ENCODE measurements at regions not wholly inside any gene's neighbourhood (a gene's known extent, or its start where the extent isn't known, plus 50 kb on each side); places are given as distances from the start of the nearest gene placed in this dataset.

- FAIRE-seq (no peak), DNase-seq (ENCODE audit: low spot score) (no peak)
Observed at GRCh38 chr4:10335050-10335449, 122.2 kb downstream of the ZNF518B start.

- FAIRE-seq (no peak), DNase-seq (ENCODE audit: low spot score) (no peak)
Observed at GRCh38 chr4:10334506-10335028, 122.7 kb downstream of the ZNF518B start.

- no peak for DNase-seq (ENCODE audit: low spot score)
- no peak for FAIRE-seq
Observed at GRCh38 chr4:10333942-10334341, 123.3 kb downstream of the ZNF518B start.

- FAIRE-seq (no peak), DNase-seq (ENCODE audit: low spot score) (no peak)
Observed at GRCh38 chr4:10326075-10326474, 131.2 kb downstream of the ZNF518B start.

- DNase-seq (ENCODE audit: low spot score): no peak
- no peak for FAIRE-seq
Observed at GRCh38 chr4:10321931-10322330, 135.3 kb downstream of the ZNF518B start.

GRCh38 chr4:10320130-10320529 is 137.1 kb downstream of the ZNF518B start:
- DNase-seq (ENCODE audit: low spot score) (no peak), FAIRE-seq (no peak)

GRCh38 chr4:10317345-10317744 is 139.9 kb downstream of the ZNF518B start:
- FAIRE-seq (no peak), DNase-seq (ENCODE audit: low spot score) (no peak)

GRCh38 chr4:10316851-10317250 is 140.4 kb downstream of the ZNF518B start:
- no peak for FAIRE-seq
- DNase-seq (ENCODE audit: low spot score): no peak

- no peak for FAIRE-seq
Observed at GRCh38 chr4:10315638-10316037, 141.6 kb downstream of the ZNF518B start.

GRCh38 chr4:10312568-10312967 is 144.7 kb downstream of the ZNF518B start:
- FAIRE-seq: no peak
- no peak for DNase-seq (ENCODE audit: low spot score)

More at GRCh38 chr4:10315638-10316037, 141.6 kb downstream of the ZNF518B start:
- no peak for DNase-seq (ENCODE audit: low spot score)

- FAIRE-seq: no peak
- DNase-seq (ENCODE audit: low spot score): no peak
Observed at GRCh38 chr4:10311939-10312338, 145.3 kb downstream of the ZNF518B start.

- DNase-seq (ENCODE audit: low spot score): no peak
- no peak for FAIRE-seq
Observed at GRCh38 chr4:10305816-10306215, 151.4 kb downstream of the ZNF518B start.

- FAIRE-seq (no peak), DNase-seq (ENCODE audit: low spot score) (no peak)
Observed at GRCh38 chr4:10303291-10303690, 153.9 kb downstream of the ZNF518B start.

- FAIRE-seq: no peak
Observed at GRCh38 chr4:10302096-10302495, 155.1 kb downstream of the ZNF518B start.

GRCh38 chr4:10299601-10300000 is 157.6 kb downstream of the ZNF518B start:
- no peak for DNase-seq (ENCODE audit: low spot score)
- FAIRE-seq: no peak

More at GRCh38 chr4:10302096-10302495, 155.1 kb downstream of the ZNF518B start:
- DNase-seq (ENCODE audit: low spot score): no peak

GRCh38 chr4:10298681-10299080 is 158.5 kb downstream of the ZNF518B start:
- FAIRE-seq (no peak), DNase-seq (ENCODE audit: low spot score) (no peak)

- FAIRE-seq (no peak), DNase-seq (ENCODE audit: low spot score) (no peak)
Observed at GRCh38 chr4:10296730-10297129, 160.5 kb downstream of the ZNF518B start.

GRCh38 chr4:10295301-10295700 is 161.9 kb downstream of the ZNF518B start:
- DNase-seq (ENCODE audit: low spot score): no peak
- no peak for FAIRE-seq

- FAIRE-seq (no peak), DNase-seq (ENCODE audit: low spot score) (no peak)
Observed at GRCh38 chr4:10289538-10289906, 167.7 kb downstream of the ZNF518B start.

GRCh38 chr4:10288830-10289537 is 168.2 kb downstream of the ZNF518B start:
- DNase-seq (ENCODE audit: low spot score) (no peak), FAIRE-seq (no peak)

- FAIRE-seq (no peak), DNase-seq (ENCODE audit: low spot score) (no peak)
Observed at GRCh38 chr4:10285028-10285427, 168.4 kb upstream of the WDR1 start.

GRCh38 chr4:10283761-10284160 is 167.2 kb upstream of the WDR1 start:
- no peak for FAIRE-seq
- no peak for DNase-seq (ENCODE audit: low spot score)

GRCh38 chr4:10281996-10282395 is 165.4 kb upstream of the WDR1 start:
- no peak for FAIRE-seq
- no peak for DNase-seq (ENCODE audit: low spot score)

Measured in urothelium cell line (cell line).